GM18502 (cell line): ENCODE measurements at regions not wholly inside any gene's neighbourhood (a gene's known extent, or its start where the extent isn't known, plus 50 kb on each side); places are given as distances from the start of the nearest gene placed in this dataset.
"Not testable (repeated sequence)": the region's sequence is repeated elsewhere in the genome, so short reads cannot be mapped to it uniquely, and the experiment has no call there.

Source experiments
- ATAC-seq: cut with Tn5 transposase; IDR thresholded peaks from one replicate; pipeline ENCODE4 v1.9.1; 2021; ENCODE audit warnings: mild to moderate bottlenecking; ENCODE audit not compliant: unreplicated experiment, poor library complexity

DNA sequence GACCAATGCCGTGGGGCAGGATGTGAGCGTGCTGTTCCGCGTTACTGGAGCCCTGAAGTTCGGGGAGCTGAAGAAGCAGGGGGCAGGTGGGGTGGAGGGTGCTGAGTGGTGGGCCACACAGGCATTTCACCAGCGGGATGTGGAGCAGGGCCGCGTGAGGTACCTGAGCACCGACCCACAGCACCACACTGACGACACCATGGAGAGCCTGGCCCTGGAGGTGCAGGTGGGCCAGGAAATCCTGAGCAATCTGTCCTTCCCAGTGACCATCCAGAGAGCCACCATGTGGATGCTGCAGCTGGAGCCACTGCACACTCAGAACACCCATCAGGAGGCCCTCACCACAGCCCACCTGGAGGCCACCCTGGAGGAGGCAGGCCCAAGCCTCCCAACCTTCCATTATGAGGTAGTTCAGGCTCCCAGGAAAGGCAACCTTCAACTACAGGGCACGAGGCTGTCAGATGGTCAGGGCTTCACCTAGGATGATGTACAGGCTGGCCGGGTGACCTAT is 179.6 kb downstream of the TBC1D2B start:
- ATAC-seq: no peak

DNA sequence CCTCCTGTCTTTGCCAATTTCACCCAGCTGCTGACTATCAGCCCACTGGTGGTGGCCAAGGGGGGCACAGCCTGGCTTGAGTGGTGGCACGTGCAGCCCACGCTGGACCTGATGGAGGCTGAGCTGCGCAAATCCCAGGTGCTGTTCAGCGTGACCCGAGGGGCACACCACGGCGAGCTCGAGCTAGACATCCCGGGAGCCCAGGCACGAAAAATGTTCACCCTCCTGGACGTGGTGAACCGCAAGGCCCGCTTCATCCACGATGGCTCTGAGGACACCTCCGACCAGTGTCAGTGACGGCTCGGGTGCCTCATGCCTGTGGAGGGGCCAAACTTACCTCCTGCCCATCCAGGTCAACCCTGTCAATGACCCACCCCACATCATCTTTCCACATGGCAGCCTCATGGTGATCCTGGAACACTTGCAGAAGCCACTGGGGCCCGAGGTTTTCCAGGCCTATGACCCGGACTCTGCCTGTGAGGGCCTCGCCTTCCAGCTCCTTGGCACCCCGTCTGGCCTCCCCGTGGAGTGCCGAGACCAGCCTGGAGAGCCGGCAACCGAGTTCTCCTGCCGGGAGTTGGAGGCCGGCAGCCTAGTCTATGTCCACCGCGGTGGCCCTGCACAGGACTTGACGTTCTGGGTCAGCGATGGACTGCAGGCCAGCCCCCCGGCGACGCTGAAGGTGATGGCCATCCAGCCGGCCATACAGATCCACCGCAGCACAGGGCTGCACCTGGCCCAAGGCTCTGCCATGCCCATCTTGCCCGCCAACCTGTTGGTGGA is 180.2 kb downstream of the TBC1D2B start:
- not testable (repeated sequence) for ATAC-seq

DNA sequence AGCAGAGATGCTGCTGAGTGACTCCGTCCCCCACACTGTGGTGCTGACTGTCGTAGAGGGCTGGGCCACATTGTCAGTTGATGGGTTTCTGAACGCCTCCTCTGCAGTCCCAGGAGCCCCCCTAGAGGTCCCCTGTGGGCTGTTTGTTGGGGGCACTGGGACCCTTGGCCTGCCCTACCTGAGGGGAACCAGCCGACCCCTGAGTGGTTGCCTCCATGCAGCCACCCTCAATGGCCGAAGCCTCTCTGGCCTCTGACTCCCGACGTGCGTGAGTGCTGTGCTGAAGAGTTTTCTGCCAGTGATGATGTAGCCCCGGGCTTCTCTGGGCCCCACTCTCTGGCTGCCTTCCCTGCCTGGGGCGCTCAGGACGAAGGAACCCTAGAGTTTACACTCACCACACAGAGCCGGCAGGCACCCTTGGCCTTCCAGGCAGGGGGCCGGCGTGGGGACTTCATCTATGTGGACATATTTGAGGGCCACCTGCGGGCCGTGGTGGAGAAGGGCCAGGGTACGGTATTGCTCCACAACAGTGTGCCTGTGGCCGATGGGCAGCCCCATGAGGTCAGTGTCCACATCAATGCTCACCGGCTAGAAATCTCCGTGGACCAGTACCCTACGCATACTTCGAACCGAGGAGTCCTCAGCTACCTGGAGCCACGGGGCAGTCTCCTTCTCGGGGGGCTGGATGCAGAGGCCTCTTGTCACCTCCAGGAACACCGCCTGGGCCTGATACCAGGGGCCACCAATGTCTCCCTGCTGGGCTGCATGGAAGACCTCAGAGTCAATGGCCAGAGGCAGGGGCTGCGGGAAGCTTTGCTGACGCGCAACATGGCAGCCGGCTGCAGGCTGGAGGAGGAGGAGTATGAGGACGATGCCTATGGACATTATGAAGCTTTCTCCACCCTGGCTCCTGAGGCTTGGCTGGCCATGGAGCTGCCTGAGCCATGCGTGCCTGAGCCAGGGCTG is 181.1 kb downstream of the TBC1D2B start:
- ATAC-seq: not testable (repeated sequence)

DNA sequence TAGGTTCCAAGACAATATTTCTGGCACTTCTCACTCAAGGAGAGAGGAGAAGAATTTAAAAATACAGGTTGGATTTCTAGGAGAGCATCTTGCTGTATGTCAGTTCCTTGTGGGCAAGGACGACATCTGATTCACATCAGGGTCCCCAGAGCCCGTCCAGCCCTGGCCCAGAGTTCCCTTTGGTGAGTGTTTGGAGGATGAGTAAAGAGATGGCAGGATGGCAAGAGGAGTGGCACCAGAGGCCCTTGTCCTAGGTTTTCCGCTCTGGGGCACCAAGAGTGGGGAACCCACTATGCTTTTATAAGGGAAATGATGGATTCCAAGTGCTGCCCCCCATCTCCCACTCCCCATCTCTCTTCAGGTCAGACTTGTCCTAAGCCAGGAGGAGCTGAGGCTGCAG is 181.8 kb downstream of the TBC1D2B start:
- no peak for ATAC-seq

DNA sequence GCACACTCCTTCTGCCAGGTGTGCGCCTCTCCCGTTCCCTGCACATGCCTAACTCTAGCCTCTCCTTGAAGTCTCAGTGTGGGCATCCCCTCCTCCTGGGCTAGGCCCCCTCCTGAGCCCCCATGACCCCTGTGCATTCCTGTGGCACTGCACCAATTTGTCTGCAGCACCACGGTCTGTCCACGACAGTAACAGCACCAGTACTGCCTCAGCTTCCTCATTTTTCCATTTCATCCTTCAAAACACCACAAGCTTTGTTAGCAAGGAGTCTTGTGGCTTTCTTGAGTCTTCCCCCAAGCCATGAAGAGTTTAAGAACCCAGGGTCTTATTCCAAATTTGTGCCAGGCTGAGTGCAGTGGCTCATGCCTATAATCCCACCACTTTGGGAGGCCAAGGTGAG is 182.4 kb downstream of the TBC1D2B start:
- not testable (repeated sequence) for ATAC-seq

DNA sequence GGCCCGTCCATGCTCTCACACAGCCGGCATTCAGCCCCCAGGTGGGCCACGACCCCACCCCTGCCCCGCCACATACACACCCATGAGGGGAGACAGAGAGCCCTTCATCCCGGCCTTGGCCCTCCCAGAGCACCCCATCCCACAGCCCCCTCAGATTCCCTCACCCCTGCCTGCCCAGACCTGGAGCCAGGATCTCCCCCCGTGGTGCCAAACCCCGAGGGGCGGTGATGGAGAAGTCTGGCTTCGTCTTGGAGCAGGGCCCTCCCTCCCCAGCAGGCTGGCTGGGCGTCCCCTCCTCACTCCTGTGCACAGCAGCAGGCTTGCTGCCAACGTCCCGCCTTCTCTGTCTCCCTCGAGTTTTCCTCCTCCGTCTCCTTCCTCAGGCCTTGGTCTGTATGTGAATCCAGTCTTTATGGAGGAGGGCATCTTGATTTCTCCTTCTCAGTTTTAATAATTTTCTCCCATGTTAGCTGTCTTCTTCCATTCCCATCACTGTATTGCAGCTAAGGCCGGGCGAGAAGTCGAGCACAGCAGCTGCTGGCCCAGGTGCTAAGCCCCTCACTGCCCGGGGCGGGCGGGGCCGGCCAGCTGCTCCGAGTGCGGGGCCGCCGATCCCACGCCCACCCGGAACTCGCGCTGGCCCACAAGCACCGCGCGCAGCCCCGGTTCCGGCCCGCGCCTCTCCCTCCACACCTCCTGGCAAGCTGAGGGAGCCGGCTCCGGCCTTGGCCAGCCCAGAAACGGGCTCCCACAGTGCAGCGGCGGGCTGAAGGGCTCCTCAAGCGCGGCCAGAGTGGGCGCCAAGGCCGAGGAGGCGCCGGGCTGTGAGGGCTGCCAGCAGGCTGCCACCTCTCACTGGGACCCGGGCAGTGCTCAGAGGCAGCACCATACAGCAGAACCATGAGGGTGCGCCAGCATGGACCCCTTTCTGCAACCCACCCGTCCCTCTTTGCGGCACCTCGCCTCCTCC is 183.6 kb downstream of the TBC1D2B start:
- not testable (repeated sequence) for ATAC-seq

DNA sequence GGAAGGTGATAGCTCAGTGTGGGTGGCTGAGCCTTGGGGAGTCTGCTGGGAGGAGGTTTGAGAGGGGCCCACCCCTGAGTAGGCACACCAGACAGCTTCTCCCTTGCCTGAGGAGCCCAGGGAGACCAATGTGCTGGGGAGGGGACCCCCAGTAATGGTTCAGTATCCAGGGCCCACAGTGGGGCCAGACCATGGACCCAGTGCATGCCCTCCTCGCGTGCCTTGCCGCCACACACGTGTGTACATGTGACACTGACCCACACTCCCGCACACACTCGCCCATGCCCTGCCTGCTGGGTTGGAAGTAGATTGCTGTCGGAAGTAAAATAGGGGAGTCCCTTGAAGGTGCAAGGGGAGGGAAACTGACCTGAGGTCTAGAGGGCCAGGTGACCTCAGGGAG is 184.3 kb downstream of the TBC1D2B start:
- ATAC-seq: not testable (repeated sequence)

DNA sequence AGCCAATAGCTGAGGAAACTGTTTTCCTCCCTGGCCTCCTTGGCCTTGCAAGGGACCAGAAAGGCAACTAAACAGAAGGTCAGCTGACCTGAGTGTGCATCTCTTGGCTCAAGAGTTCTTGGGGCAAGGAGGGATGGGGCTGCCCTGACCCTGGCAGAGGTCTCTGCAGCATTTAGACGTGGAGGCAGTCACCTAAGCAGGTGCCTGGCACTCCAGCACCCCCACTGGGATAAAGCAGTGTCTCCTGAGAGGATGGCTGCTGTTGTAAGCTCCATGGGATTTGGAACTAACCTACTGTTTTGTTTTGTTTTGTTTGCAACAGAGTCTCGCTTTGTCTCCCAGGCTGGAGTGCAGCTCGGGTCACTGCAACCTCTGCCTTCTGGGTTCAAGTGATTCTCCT is 185.2 kb downstream of the TBC1D2B start:
- no peak for ATAC-seq

DNA sequence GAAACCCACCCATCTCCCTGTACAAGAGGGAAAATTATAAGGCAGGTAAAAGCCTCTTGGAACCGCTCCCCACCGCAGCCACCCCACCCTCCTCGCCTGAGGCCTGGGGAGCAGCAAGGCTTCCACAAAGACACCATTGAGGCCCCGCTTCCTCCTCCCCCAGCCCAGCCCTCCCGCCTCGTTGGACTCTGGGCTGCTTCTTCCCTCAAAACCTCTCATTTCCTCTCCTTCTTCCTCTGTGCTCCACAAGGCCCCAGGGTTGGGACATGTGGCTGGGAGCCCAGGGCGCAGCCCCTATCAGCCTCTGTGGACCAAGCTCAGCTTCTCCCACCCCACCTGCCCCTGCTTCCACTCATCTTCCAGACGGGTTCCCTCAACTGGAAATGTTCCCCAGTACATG is 185.6 kb downstream of the TBC1D2B start:
- not testable (repeated sequence) for ATAC-seq

DNA sequence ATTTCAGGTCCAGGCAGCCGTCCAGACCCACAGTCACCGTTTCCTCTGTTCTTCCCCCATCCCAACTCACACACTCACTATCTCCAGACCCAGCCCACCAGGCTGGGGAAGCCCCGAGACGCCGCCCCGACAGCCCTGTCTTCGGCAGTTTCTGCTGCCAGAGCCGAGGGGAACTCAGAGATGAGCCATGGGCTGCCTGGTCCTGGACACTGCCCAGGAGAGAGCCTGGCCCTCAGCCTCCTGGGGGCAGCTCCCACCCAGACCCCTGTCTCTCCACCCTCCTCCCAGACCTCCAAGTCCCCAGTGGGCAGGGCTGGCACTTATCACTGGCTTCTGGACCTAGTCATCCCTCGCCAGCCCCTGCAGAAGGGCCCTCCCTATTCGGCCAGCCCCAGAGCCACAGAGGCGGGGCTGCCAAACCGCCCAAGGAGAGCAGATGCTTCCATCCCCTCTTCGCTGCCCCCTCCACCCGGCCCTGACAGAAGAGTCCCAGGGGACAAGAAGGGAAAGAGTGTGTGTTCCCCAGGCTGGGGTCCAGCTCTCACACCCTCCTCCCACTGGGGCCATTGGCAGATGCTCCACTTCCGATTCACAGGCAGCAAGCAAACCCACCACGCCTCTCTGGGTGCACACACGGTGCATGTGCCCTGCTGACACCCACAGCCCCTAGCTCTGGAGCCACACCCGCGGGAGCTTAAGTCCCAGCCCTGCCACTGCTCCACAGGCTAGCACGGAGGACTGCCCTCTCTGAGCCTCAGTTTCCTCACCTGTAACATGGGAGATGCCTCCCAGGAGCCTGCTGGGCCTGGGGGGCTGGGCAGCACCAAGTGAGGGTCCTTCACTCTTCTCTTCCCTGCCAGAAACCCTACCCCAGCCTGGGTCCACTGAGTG is 186.4 kb downstream of the TBC1D2B start:
- ATAC-seq: not testable (repeated sequence)

DNA sequence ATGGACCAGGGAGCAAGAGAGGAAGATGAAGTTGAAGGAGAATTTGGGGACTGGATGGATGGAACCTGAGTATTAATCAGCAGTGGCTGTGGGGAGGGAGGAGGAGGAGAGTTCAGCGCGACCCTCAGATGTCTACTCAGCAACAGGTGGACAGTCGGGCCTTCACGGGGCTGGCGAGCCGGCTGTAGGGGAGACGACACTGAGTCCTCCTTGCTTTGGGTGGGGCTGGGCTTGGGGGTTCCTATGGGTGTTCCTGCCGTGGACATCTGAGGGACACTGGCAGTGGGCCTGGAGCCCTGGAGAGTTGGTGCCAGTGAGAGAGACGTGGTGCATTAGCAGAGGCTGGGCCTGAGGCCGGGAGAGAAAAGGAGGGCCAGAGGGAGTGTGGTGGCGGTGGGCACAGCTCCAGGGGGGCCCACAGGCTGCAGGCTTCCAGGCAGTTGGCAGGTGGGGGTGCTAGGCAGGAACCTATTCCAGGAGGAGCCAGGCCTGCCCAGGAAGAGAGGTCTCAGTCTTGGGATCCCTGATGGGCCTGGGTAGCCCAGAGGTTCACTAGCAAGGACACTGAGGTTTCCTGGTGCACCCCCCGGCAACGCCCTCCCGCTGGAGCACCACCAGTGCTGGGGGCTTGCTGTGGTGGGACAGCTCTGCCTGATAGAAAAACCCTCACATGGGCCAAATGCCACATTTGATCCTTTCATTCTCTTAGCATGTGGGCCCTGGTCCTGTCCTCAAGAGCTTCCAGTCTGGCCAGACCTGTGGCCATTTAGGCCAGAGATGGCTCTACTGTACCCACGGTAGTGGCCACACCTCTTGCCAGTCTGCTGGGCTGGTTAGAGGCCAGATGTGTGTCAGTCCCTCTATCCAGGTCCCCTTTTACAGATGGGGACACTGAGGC is 187.4 kb downstream of the TBC1D2B start:
- not testable (repeated sequence) for ATAC-seq

DNA sequence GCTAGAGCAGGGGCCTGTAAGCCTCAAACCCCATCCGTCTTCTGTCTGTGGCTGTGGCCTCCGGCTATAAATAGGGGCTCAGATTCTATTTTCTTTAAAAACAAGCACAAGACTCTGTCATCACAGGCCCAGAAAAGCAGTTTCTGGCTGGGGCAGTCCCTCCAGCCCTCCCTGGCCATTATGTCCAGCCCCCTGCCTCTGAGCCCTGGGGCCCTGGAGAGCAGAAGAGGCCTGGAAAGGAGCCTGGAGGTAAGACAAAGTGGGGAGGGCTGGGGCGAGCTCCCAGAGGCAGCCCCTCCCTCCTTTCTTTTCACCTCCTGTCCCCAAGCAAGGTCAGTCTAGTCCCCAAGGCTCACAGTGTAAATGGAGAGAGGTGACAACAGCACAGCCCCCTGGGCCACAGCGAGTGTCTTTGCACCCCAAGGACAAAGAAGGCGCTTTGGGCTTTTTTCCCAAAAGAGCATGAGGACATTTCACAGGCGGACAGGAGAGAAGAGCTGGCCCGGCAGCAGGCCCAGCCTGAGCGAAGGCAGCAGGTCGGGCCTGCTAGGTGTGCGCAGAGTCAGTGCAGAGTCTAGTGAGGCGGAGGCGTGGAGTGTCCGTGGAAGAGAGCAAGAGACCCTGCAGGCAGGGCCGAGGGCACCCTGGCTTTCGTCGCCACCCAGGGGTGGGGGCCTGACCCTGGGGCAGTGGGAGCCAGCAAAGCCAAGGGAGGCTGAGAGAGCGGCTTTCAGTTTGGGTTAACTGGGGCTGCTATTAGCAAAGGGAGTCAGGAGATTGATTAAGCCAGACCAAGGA is 188.3 kb downstream of the TBC1D2B start:
- no peak for ATAC-seq

DNA sequence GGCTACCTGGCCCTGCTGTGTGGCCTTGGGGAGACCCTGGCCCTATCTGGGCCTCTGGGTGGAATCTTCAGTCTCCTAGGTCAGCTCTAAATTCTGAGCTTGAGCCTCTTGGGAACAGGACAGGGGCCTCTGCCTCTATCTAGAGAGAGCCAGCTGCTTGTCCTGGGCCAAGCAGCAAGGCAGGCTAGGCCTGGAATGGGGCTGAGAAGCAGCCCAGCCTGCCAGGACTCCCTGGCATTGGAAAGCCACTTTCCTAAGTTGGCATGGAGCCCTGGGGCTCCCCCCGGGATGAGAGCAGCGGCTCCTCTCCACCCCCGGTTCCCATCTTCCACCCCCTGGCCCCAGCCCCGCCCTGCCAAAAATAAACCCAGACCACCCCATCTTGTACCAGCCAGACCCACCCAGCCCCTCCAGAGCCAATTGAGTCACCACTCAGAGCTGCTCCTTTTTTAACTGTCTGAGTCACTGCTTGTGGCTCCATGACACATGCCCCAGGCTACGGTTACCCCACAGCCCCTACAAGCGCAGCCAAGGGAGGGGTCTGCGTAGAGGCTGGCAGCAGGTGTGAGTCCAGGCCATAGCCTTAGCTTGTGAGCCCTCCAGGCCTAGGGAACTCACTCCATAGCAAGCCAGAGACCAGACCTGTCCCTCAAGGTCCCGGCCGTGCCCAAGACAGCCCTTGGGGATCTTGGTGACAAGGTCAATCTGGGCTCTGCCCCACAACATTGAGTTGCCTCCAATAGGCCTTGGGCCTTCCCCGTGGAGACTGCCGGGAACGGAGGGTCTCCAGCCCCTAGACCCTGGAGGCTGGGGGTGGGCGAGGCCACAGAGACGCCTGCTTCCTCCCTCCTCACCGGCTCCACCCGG is 189.7 kb downstream of the TBC1D2B start:
- ATAC-seq: not testable (repeated sequence)

DNA sequence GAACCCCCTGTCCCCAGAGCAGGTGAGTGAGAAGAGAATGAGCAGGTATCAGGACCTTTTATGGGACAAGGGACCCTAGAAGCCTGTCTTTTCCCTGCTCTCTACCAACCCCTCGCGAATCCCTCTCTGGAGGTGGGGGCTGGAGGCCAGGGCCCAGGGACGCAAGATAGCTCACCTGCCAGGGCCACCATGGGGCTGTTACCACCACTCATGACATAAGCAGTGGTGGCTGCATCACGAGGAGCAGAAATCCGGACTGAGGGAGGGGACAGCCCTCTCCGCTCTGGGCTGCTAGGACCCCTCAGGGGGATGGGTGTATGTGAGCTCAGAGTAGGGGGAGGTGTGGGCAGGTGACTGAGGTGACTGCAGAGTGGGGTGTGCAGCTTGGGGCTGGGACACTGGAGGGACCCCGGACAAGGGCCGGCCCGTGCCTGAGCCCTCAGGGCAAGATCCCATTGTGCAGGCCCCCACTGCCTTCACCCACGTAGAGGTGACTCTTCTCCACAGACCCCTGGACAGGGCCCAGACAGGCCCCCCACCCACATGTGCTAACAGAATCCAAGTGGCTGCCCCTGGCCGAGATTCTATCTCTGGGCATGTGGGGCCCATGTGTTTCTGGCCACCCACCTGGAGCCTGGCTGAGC is 190.6 kb downstream of the TBC1D2B start:
- no peak for ATAC-seq

DNA sequence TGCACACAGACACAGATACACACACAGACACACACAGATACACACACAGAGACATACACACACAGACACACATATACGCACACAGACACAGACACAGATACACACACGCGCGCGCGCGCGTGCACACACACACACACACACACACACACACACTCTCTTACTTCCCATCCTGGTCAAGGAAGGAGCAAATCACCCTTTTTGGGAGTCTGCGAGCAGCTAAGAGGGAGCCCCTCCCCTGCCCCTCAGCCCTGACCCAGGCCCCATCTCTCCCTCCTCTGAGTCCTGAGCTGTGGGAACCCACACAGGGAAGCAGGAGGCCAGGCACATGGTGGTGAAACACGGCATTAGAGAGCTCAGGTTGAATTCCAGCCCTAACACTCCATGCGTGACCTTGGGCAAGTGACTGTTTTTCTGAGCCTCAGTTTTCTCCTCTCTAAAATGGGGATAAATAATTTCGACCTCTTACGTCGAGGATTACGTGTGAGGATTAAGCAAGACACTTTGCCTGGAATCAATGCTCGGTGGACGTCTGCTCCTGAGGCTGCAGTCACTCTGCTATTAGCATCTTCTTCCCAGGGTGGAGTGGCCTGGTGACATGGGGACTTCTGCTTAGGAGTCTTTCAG is 191.5 kb downstream of the TBC1D2B start:
- ATAC-seq: not testable (repeated sequence)
